ENCODE measurements at regions not wholly inside any gene's neighbourhood (a gene's known extent, or its start where the extent isn't known, plus 50 kb on each side); places are given as distances from the start of the nearest gene placed in this dataset.

DNA sequence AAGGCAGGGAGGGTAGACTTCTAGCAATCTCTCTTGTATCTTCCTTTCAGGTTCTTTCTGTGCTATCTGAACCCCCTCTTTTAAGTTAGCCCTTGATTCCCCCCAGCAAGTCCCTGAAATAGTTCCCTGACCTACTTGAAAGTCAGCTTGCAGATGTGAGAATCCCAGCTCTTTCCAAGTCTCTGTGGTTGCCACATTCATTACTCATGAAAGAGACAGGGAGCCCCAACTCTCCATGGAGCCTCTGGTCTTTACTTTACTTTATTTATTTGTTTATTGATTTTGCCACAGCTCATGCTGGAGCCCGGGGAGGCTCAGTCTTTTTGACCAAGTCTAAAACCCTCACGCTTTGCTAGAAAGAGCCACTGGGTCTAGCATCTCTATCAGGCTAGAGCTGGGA, 193.6 kb upstream of the FAR2 start (continued):
- TF ChIP-seq ZNF24 (IDR thresholded peaks at IDR 0.05) (no peak), HDAC6 (IDR thresholded peaks at IDR 0.05; ENCODE audit: unreplicated experiment) (no peak)

DNA sequence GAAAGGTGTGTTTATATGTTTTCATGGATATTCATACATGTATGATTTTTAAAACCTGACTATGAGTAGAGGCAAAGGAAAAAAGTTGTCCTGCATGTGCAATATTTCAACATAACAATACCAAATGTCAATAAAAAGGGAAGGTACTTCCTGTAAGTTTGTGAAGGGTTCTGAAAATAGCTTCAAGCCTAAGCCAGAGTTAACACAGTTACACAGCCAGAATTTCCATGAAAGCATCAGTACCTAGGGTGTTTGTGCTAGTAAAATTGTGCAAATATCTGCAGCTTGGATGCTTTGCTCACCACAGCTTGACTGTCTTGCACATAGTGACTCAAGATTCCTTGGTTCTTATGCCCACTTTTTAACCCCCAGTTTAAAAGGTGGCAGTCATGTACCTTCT, 193.1 kb upstream of the FAR2 start:
- intact Hi-C loops (cut with micrococcal nuclease; ENCODE audit: unreplicated experiment) (no loop called here), in situ Hi-C loops (cut with MboI) (no loop called here)
- Histone ChIP-seq H3K27me3 (replicated peaks in 1 of 2; ENCODE audit: control insufficient read depth in 2 of 2, insufficient read depth in 2 of 2, low read length in 1 of 2) (no peaks in the 10 kb centered on the region), H3K4me2 (ENCODE audit: control insufficient read depth, insufficient read depth) (no peak overlapping the region), H3K9ac (ENCODE audit: control insufficient read depth, insufficient read depth, low read length) (no peak overlapping the region), H2AFZ (ENCODE audit: control insufficient read depth, low read depth, low read length) (no peak overlapping the region), H3K9me3 (replicated peaks; ENCODE audit: control insufficient read depth, insufficient read depth, low read length) (no peaks in the 10 kb centered on the region), H3K36me3 (ENCODE audit: control insufficient read depth in 2 of 2, insufficient read depth in 2 of 2, low read length in 1 of 2) (no peaks in the 10 kb centered on the region), H3K27ac (ENCODE audit: control insufficient read depth, insufficient read depth) (no peak overlapping the region), H4K20me1 (ENCODE audit: control insufficient read depth, insufficient read depth) (no peaks in the 10 kb centered on the region), H3K4me3 (no peak overlapping the region), H3K4me1 (ENCODE audit: control insufficient read depth, insufficient read depth, low read length) (no peaks in the 10 kb centered on the region), H3K79me2 (ENCODE audit: control insufficient read depth, insufficient read depth, low read length) (no peaks in the 10 kb centered on the region)
- ChIA-PET CTCF (no interaction called here), SMC1A (ENCODE audit: uncharacterized antibody, unreplicated experiment) (interaction anchor here (1.0 kb wide), 1 partner anchor 213 kb away, joined by 3 read pairs; no protein-coding TSS in a partner anchor), POLR2A (no interaction called here), RAD21 (ENCODE audit: unreplicated experiment) (no interaction called here)
- BruUV-seq (replicated peaks), result no TSS peak
- no peak for ATAC-seq
- TF ChIP-seq, protein P1, sequence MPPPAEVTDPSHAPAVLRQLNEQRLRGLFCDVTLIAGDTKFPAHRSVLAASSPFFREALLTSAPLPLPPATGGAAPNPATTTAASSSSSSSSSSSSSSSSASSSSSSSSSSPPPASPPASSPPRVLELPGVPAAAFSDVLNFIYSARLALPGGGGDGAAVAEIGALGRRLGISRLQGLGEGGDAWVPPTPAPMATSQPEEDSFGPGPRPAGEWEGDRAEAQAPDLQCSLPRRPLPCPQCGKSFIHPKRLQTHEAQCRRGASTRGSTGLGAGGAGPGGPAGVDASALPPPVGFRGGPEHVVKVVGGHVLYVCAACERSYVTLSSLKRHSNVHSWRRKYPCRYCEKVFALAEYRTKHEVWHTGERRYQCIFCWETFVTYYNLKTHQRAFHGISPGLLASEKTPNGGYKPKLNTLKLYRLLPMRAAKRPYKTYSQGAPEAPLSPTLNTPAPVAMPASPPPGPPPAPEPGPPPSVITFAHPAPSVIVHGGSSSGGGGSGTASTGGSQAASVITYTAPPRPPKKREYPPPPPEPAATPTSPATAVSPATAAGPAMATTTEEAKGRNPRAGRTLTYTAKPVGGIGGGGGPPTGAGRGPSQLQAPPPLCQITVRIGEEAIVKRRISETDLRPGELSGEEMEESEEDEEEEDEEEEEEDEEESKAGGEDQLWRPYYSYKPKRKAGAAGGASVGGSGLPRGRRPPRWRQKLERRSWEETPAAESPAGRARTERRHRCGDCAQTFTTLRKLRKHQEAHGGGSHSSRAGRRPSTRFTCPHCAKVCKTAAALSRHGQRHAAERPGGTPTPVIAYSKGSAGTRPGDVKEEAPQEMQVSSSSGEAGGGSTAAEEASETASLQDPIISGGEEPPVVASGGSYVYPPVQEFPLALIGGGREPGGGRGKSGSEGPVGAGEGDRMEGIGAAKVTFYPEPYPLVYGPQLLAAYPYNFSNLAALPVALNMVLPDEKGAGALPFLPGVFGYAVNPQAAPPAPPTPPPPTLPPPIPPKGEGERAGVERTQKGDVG (CRISPR knock-in tag; IDR thresholded peaks at IDR 0.05), result no peak
- no peak for TF ChIP-seq ATF7 (IDR thresholded peaks at IDR 0.05; ENCODE audit: low read depth)
- TF ChIP-seq, protein P2, sequence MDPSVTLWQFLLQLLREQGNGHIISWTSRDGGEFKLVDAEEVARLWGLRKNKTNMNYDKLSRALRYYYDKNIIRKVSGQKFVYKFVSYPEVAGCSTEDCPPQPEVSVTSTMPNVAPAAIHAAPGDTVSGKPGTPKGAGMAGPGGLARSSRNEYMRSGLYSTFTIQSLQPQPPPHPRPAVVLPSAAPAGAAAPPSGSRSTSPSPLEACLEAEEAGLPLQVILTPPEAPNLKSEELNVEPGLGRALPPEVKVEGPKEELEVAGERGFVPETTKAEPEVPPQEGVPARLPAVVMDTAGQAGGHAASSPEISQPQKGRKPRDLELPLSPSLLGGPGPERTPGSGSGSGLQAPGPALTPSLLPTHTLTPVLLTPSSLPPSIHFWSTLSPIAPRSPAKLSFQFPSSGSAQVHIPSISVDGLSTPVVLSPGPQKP (IDR thresholded peaks at IDR 0.05; ENCODE audit: low read depth, low read length), result no peak
- TF ChIP-seq MEF2B (IDR thresholded peaks at IDR 0.05; ENCODE audit: partially characterized antibody, poor library complexity, severe bottlenecking), result no peak
- TF ChIP-seq RB1 (IDR thresholded peaks at IDR 0.05; ENCODE audit: borderline replicate concordance), result no peak
- TF ChIP-seq POU2F2 (IDR thresholded peaks at IDR 0.05; ENCODE audit: borderline replicate concordance, low read depth, low read length), result no peak
- TF ChIP-seq KDM1A (IDR thresholded peaks at IDR 0.05; ENCODE audit: borderline replicate concordance), result no peak
- no peak for DNase-seq (ENCODE audit: low read depth, low spot score)
- no peak for FAIRE-seq
